ENCODE measurements at regions not wholly inside any gene's neighbourhood (a gene's known extent, or its start where the extent isn't known, plus 50 kb on each side); places are given as distances from the start of the nearest gene placed in this dataset.

- H3K27ac ChIP-seq (ENCODE audit: insufficient read depth, low read depth, low read length): no peak overlapping the region
- no peaks in the 10 kb centered on the region for H3K9me1 ChIP-seq (replicated peaks; ENCODE audit: control insufficient read depth, extremely low read depth, insufficient read depth, low read length)
- TF ChIP-seq POLR2AphosphoS5 (IDR thresholded peaks at IDR 0.05; ENCODE audit: insufficient read depth, low read depth, low read length) (no peak), GATA2 (IDR thresholded peaks at IDR 0.05; ENCODE audit: insufficient read depth, insufficient read length, low read depth, low read length) (no peak), CTCF (IDR thresholded peaks at IDR 0.05; ENCODE audit: extremely low read depth in 1 of 2, insufficient read depth in 1 of 2, low read depth in 1 of 2, low read length in 2 of 2) (no peak)
- H3K9ac ChIP-seq (replicated peaks; ENCODE audit: extremely low read depth, insufficient read depth, low read length): no peak overlapping the region
- H3K36me3 ChIP-seq (ENCODE audit: control insufficient read depth in 2 of 2, extremely low read depth in 1 of 2, insufficient read depth in 2 of 2, low read length in 2 of 2): no peaks in the 10 kb centered on the region
- H3K27me3 ChIP-seq (ENCODE audit: control insufficient read depth in 2 of 2, insufficient read depth in 2 of 2, low read length in 2 of 2): no peaks in the 10 kb centered on the region
- H3K4me1 ChIP-seq (ENCODE audit: control insufficient read depth, extremely low read depth, insufficient read depth, low read length): no peaks in the 10 kb centered on the region
- DNase-seq (ENCODE audit: low read depth, low spot score): no peak
- dilution Hi-C loops (cut with MboI; ENCODE audit: extremely low pct_ligation_motif_present, low sequenced_read_pairs) (no loop called here), intact Hi-C loops (cut with micrococcal nuclease) (no loop called here)
- no peak overlapping the region for H2AFZ ChIP-seq (ENCODE audit: low read depth, low read length)
- no peak overlapping the region for H3K4me2 ChIP-seq (ENCODE audit: insufficient read depth, low read length)
- ChIA-PET POLR2A (no interaction called here), CTCF (no interaction called here)
- H3K9me3 ChIP-seq (replicated peaks; ENCODE audit: control insufficient read depth, insufficient read depth, low read length): no peaks in the 10 kb centered on the region
- no peaks in the 10 kb centered on the region for H4K20me1 ChIP-seq (replicated peaks; ENCODE audit: control insufficient read depth, extremely low read depth, insufficient read depth, low read length)
- no peaks in the 10 kb centered on the region for H3K79me2 ChIP-seq (ENCODE audit: control insufficient read depth, insufficient read depth, low read length)
- no peak for FAIRE-seq
- H3K4me3 ChIP-seq (replicated peaks in 1 of 3; ENCODE audit: insufficient read depth in 1 of 3, low read depth in 1 of 3, low read length in 3 of 3): no peak overlapping the region
- no TSS peak for BruUV-seq (replicated peaks)
Measured at GRCh38 chr11:29251738-29252137, 765.1 kb downstream of the KCNA4 start.

- intact Hi-C loops (cut with micrococcal nuclease) (no loop called here), dilution Hi-C loops (cut with MboI; ENCODE audit: extremely low pct_ligation_motif_present, low sequenced_read_pairs) (no loop called here)
- H3K9me1 ChIP-seq (replicated peaks; ENCODE audit: control insufficient read depth, extremely low read depth, insufficient read depth, low read length): no peaks in the 10 kb centered on the region
- FAIRE-seq (no peak), DNase-seq (ENCODE audit: low read depth, low spot score) (no peak)
- H4K20me1 ChIP-seq (replicated peaks; ENCODE audit: control insufficient read depth, extremely low read depth, insufficient read depth, low read length): no peaks in the 10 kb centered on the region
- H3K9me3 ChIP-seq (replicated peaks; ENCODE audit: control insufficient read depth, insufficient read depth, low read length): no peaks in the 10 kb centered on the region
- H3K9ac ChIP-seq (replicated peaks; ENCODE audit: extremely low read depth, insufficient read depth, low read length): no peak overlapping the region
- ChIA-PET CTCF (interaction anchor here (1.1 kb wide), 1 partner anchor 23 kb away, joined by 3 read pairs; no protein-coding TSS in a partner anchor), POLR2A (no interaction called here)
- H3K79me2 ChIP-seq (ENCODE audit: control insufficient read depth, insufficient read depth, low read length): no peaks in the 10 kb centered on the region
- no peaks in the 10 kb centered on the region for H3K4me1 ChIP-seq (ENCODE audit: control insufficient read depth, extremely low read depth, insufficient read depth, low read length)
- H3K27ac ChIP-seq (ENCODE audit: insufficient read depth, low read depth, low read length): no peak overlapping the region
- TF ChIP-seq GATA2 (IDR thresholded peaks at IDR 0.05; ENCODE audit: insufficient read depth, insufficient read length, low read depth, low read length): no peak
- TF ChIP-seq JUN (IDR thresholded peaks at IDR 0.05; ENCODE audit: borderline replicate concordance, insufficient read depth, insufficient read length, low read depth): no peak
- TF ChIP-seq EZH2 (IDR thresholded peaks at IDR 0.05; ENCODE audit: borderline replicate concordance, low read depth, low read length, severe bottlenecking): no peak
- TF ChIP-seq MYC (IDR thresholded peaks at IDR 0.05; ENCODE audit: low read depth, low read length): no peak
- no peak for TF ChIP-seq CTCF (IDR thresholded peaks at IDR 0.05; ENCODE audit: extremely low read depth in 1 of 2, insufficient read depth in 1 of 2, low read depth in 1 of 2, low read length in 2 of 2)
- TF ChIP-seq FOS (IDR thresholded peaks at IDR 0.05; ENCODE audit: borderline replicate concordance, insufficient read depth, low read length): no peak
- no peak for TF ChIP-seq POLR2A (IDR thresholded peaks at IDR 0.05; ENCODE audit: low read depth, low read length)
- no peak for TF ChIP-seq POLR2AphosphoS5 (IDR thresholded peaks at IDR 0.05; ENCODE audit: insufficient read depth, low read depth, low read length)
- no peak for TF ChIP-seq MAX (IDR thresholded peaks at IDR 0.05; ENCODE audit: insufficient read depth, insufficient read length)
- no peaks in the 10 kb centered on the region for H3K27me3 ChIP-seq (ENCODE audit: control insufficient read depth in 2 of 2, insufficient read depth in 2 of 2, low read length in 2 of 2)
- no peak overlapping the region for H3K4me3 ChIP-seq (replicated peaks in 1 of 3; ENCODE audit: insufficient read depth in 1 of 3, low read depth in 1 of 3, low read length in 3 of 3)
- no peaks in the 10 kb centered on the region for H3K36me3 ChIP-seq (ENCODE audit: control insufficient read depth in 2 of 2, extremely low read depth in 1 of 2, insufficient read depth in 2 of 2, low read length in 2 of 2)
- no peak overlapping the region for H3K4me2 ChIP-seq (ENCODE audit: insufficient read depth, low read length)
- no peak overlapping the region for H2AFZ ChIP-seq (ENCODE audit: low read depth, low read length)
- no TSS peak for BruUV-seq (replicated peaks)
Measured at GRCh38 chr11:29249713-29250112, 767.1 kb downstream of the KCNA4 start.
